Nephron progenitor cell (in vitro differentiated cells): ENCODE measurements at regions not wholly inside any gene's neighbourhood (a gene's known extent, or its start where the extent isn't known, plus 50 kb on each side); places are given as distances from the start of the nearest gene placed in this dataset.

ENCODE experiments used
- DNase-seq: peaks from one replicate; pipeline ENCODE4 v3.0.0; 2021
- H3K27ac Mint-ChIP-seq: 2 replicates; pipeline ENCODE4 v1.8.0; 2021; ENCODE audit warnings: mild to moderate bottlenecking, moderate library complexity, mixed read lengths
- H3K27me3 Mint-ChIP-seq: 2 replicates; pipeline ENCODE4 v1.8.0; 2021; ENCODE audit warnings: mild to moderate bottlenecking, low read depth, mixed read lengths; ENCODE audit not compliant: poor library complexity
- H3K36me3 Mint-ChIP-seq: 2 replicates; pipeline ENCODE4 v1.8.0; 2021; ENCODE audit warnings: low read depth, mixed read lengths
- H3K4me1 Mint-ChIP-seq: 2 replicates; pipeline ENCODE4 v1.8.0; 2021; ENCODE audit warnings: mixed read lengths
- H3K4me3 Mint-ChIP-seq: 2 replicates; pipeline ENCODE4 v1.8.0; 2021; ENCODE audit warnings: mild to moderate bottlenecking, moderate library complexity, mixed read lengths
- H3K9me3 Mint-ChIP-seq: 2 replicates; pipeline ENCODE4 v1.8.0; 2021; ENCODE audit warnings: mild to moderate bottlenecking, moderate library complexity, mixed read lengths
- CTCF ChIP-seq: fragments of 200-600 bp; sonication (generic); IDR thresholded peaks from 2 replicates; pipeline ENCODE4 v1.5.0; 2021; ENCODE audit warnings: antibody characterized with exemption

- H3K36me3 Mint-ChIP-seq: no peaks in the 10 kb centered on the region
- H3K27me3 Mint-ChIP-seq: no peaks in the 10 kb centered on the region
- DNase-seq: no peak
- peaks cover 21% of the 10 kb centered on the region for H3K4me1 Mint-ChIP-seq
- TF ChIP-seq CTCF: no peak
- no peak overlapping the region for H3K27ac Mint-ChIP-seq
- H3K4me3 Mint-ChIP-seq: no peak overlapping the region
- peaks cover 18% of the 10 kb centered on the region for H3K9me3 Mint-ChIP-seq
These were observed 245.9 kb upstream of the GIMD1 start for GRCh38 chr4:106614441-106614840.

- H3K27ac Mint-ChIP-seq: no peak overlapping the region
- no peaks in the 10 kb centered on the region for H3K27me3 Mint-ChIP-seq
- no peaks in the 10 kb centered on the region for H3K4me1 Mint-ChIP-seq
- H3K4me3 Mint-ChIP-seq: no peak overlapping the region
- TF ChIP-seq CTCF: no peak
- H3K36me3 Mint-ChIP-seq: no peaks in the 10 kb centered on the region
- DNase-seq: no peak
- H3K9me3 Mint-ChIP-seq: peaks cover 18% of the 10 kb centered on the region
These were observed 241.3 kb upstream of the GIMD1 start for GRCh38 chr4:106609917-106610316.

DNA sequence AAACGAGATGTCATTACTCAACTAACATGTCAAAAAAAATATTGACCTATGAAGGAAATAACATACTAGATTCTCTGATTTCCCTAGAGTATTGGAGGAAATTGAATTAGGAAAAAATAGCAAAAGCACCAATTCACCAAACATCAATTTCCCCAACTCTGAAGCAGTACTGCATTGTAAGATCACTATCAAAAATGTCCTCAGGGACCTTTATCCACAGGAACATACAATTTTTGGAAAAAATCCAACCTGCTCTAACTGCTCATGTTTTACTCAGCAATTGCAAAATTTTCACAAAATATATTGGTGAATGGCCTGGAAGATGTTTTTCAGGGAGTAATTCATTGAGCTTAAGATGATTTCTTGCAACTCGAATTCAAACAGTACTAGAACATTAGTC, 239.0 kb upstream of the GIMD1 start:
- DNase-seq: no peak

DNA sequence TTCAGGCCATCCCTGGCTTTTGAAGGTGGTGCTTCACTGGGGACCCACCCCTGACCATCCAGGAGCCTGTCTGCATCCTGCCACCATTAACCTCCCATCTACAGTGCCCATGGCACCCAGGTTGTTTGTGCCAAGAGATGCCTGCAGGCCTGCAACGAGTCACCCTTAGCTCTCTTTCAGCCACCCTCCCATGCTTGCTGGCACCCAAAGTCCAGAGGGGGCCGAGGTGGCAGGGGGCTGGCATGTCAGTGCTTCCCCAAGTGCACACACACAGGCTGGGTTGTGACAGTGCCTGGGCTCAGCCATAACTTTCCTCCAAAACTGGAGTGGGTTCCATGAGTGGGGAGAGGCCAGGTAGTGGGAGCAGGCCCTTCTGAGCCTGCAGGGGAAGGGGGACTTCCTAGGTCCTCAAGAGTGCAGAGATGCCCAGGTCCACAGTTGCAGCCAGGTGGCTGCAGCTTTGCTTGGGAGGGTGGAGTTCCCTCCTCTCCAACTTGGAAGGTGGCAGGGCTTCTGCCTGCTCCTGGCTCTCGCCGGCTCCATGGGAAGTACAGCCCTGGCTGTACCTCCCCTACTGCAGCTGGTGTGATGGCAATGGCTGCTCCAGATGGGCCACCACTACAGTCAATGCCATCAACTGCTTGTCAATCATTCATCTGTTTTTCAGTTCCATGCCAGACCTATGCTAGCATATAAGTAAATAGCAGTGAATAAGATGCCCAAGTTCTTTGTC, 235.9 kb upstream of the GIMD1 start:
- Mint-ChIP-seq H3K27ac (no peak overlapping the region), H3K4me3 (no peak overlapping the region), H3K36me3 (no peaks in the 10 kb centered on the region), H3K9me3 (no peaks in the 10 kb centered on the region), H3K27me3 (peaks cover 4% of the 10 kb centered on the region), H3K4me1 (no peaks in the 10 kb centered on the region)
- DNase-seq: no peak
- no peak for TF ChIP-seq CTCF

More for the DNA sequence above, 239.0 kb upstream of the GIMD1 start:
- peaks cover 13% of the 10 kb centered on the region for H3K9me3 Mint-ChIP-seq
- no peaks in the 10 kb centered on the region for H3K27me3 Mint-ChIP-seq
- no peak overlapping the region for H3K27ac Mint-ChIP-seq
- TF ChIP-seq CTCF: no peak
- H3K4me1 Mint-ChIP-seq: no peaks in the 10 kb centered on the region
- H3K36me3 Mint-ChIP-seq: no peaks in the 10 kb centered on the region
- no peak overlapping the region for H3K4me3 Mint-ChIP-seq

DNA sequence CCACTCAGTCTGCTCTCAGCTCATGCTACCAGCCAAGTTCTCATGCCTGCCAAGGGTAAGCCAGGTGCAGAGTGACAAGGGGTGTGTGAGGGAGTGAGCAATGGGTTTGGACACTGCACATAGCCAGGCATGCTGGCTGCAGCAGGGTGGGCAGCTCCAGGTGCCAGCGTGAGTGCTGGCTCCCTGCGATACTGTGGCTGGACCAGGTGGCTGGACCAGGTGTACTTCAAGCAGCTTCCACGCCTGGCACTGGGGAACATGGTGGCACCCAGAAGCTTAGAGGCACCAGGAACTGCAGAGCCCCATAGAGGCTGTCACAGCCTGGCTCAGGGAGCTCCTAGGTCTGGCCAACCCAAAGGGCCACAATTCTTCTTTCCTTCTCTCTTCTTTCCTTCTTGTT, 234.9 kb upstream of the GIMD1 start:
- no peaks in the 10 kb centered on the region for H3K9me3 Mint-ChIP-seq
- no peaks in the 10 kb centered on the region for H3K36me3 Mint-ChIP-seq
- no peak for DNase-seq
- H3K4me3 Mint-ChIP-seq: no peak overlapping the region
- no peak overlapping the region for H3K27ac Mint-ChIP-seq
- H3K27me3 Mint-ChIP-seq: peaks cover 4% of the 10 kb centered on the region
- TF ChIP-seq CTCF: no peak
- no peaks in the 10 kb centered on the region for H3K4me1 Mint-ChIP-seq

GRCh38 chr4:106602711-106603110, 234.1 kb upstream of the GIMD1 start:
- DNase-seq: no peak
- peaks cover 4% of the 10 kb centered on the region for H3K27me3 Mint-ChIP-seq
- H3K4me3 Mint-ChIP-seq: no peak overlapping the region
- H3K9me3 Mint-ChIP-seq: no peaks in the 10 kb centered on the region
- H3K4me1 Mint-ChIP-seq: no peaks in the 10 kb centered on the region
- no peak for TF ChIP-seq CTCF
- H3K36me3 Mint-ChIP-seq: no peaks in the 10 kb centered on the region
- no peak overlapping the region for H3K27ac Mint-ChIP-seq
